Suprapubic skin (tissue), 4 donors: ENCODE measurements at regions not wholly inside any gene's neighbourhood (a gene's known extent, or its start where the extent isn't known, plus 50 kb on each side); places are given as distances from the start of the nearest gene placed in this dataset.
A peak's percentile ranks its signal among the peaks of the same experiment; 100 is the strongest.
"Not testable (repeated sequence)": the region's sequence is repeated elsewhere in the genome, so short reads cannot be mapped to it uniquely, and the experiment has no call there.

Experiments
- DNase-seq, 2 donors: peaks; one replicate each; pipeline ENCODE4 v3.0.0-alpha.2; 2019; ENCODE audit warnings: low spot score in 2 of 2
- H3K27ac ChIP-seq: fragments of 200-600 bp; sonication (generic); one replicate; pipeline ENCODE4 v1.5.1; 2019
- H3K27me3 ChIP-seq: fragments of 200-600 bp; sonication (generic); one replicate; pipeline ENCODE4 v1.5.1; 2019
- H3K36me3 ChIP-seq: fragments of 200-600 bp; sonication (generic); one replicate; pipeline ENCODE4 v1.5.1; 2019
- H3K4me1 ChIP-seq: fragments of 200-600 bp; sonication (generic); one replicate; pipeline ENCODE4 v1.5.1; 2019
- H3K4me3 ChIP-seq: fragments of 200-600 bp; sonication (generic); one replicate; pipeline ENCODE4 v1.5.1; 2019; ENCODE audit warnings: mild to moderate bottlenecking
- H3K9me3 ChIP-seq: fragments of 200-600 bp; sonication (generic); one replicate; pipeline ENCODE4 v1.5.1; 2019
- CTCF ChIP-seq, 2 donors: fragments of 200-600 bp in 1 of 2; fragments of 450-650 bp in 1 of 2; sonication (generic) in 1 of 2; IDR thresholded peaks; one replicate each; pipeline ENCODE4 v1.5.1; 2016 to 2019; ENCODE audit warnings: antibody characterized with exemption in 2 of 2, mild to moderate bottlenecking in 1 of 2, moderate library complexity in 1 of 2
- EP300 ChIP-seq: sonication (generic); formaldehyde crosslinking; IDR thresholded peaks from one replicate; pipeline ENCODE4 v1.6.1; 2017; ENCODE audit warnings: antibody characterized with exemption
- POLR2A ChIP-seq, 2 donors: fragments of 450-650 bp; IDR thresholded peaks; one replicate each; pipeline ENCODE4 v1.6.1; 2017; ENCODE audit warnings: antibody characterized with exemption in 2 of 2, mild to moderate bottlenecking in 2 of 2, moderate library complexity in 2 of 2
- POLR2AphosphoS5 ChIP-seq, 3 donors: sonication (generic); formaldehyde crosslinking; IDR thresholded peaks; one replicate each; pipeline ENCODE4 v1.6.1; 2017; ENCODE audit warnings: antibody characterized with exemption in 3 of 3
- WGBS: methylation state at CpG from one replicate; pipeline ENCODE4 v1.1.5; 2018; 5-methylcytosine and 5-hydroxymethylcytosine counted together

DNA sequence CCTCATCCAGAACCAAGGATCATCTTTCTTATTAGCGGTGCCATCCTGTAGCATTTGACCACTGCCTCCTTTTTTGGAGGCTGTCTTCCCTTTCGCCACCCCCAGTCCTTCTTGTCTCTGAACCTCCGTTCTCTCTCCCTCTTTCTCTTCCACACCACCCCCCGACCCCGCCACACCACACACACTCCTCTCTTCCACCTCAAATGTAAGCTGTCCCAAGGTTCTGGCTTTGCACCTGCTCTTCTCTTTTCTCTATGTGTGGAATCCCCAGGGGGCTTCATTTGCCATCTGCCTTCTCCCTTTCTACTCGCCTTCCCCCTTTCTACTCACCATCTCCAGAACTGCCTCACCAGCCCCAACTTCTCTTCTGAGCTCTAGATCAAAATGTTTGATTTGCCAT lies 111.3 kb upstream of the CDYL start:
- no peaks in the 10 kb centered on the region for H3K36me3 ChIP-seq
- no peak overlapping the region for H3K4me3 ChIP-seq
- H3K4me1 ChIP-seq, result no peaks in the 10 kb centered on the region
- TF ChIP-seq EP300, result no peak
- TF ChIP-seq POLR2AphosphoS5 (IDR thresholded peaks at IDR 0.05), result no peak
- TF ChIP-seq CTCF (IDR thresholded peaks at IDR 0.05), result no peak
- no peak for TF ChIP-seq POLR2A (IDR thresholded peaks at IDR 0.05)
- H3K27me3 ChIP-seq, result no peaks in the 10 kb centered on the region
- WGBS, result 94% methylated on average over 6 of the region's 6 CpGs
- no peak for DNase-seq
- H3K27ac ChIP-seq, result no peak overlapping the region
- H3K9me3 ChIP-seq, result no peaks in the 10 kb centered on the region

DNA sequence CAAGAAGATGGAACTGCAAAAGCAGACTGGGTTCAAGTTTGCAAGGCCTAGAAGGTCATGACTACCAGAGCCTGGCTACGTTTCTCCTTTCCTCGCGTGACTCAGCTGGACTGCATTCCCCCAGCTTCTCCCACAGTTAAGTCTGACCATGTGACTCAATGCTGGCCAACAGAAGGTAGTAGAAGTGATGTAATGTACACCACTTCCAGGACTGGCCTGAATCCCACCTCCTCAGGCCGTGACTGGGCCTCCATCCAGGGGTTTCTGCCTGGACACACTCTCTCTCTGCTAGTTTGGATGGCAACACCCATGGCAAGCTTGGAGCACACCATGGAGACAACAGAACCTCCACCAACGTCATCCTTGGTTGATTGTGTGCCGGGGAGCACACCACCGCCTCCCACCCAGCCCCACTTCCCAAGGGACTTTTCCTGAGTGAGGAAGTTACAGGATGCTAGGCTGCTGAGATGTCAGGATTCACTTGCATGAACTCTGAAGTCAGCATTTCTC lies 112.0 kb upstream of the CDYL start:
- TF ChIP-seq POLR2A (IDR thresholded peaks at IDR 0.05) (no peak), POLR2AphosphoS5 (IDR thresholded peaks at IDR 0.05) (peak in 2 of 3 donors; percentile 21 to 61)
- 48% methylated on average over 6 of the region's 7 CpGs for WGBS
- Histone ChIP-seq H3K36me3 (no peaks in the 10 kb centered on the region), H3K4me3 (no peak overlapping the region), H3K27ac (no peak overlapping the region), H3K27me3 (no peaks in the 10 kb centered on the region), H3K4me1 (no peaks in the 10 kb centered on the region), H3K9me3 (no peaks in the 10 kb centered on the region)
- peak; percentile 88 to 89 for DNase-seq

GRCh38 chr6:4662886-4663285 lies 113.3 kb upstream of the CDYL start:
- no peak for DNase-seq
- Histone ChIP-seq H3K36me3 (no peaks in the 10 kb centered on the region), H3K27ac (no peak overlapping the region), H3K9me3 (no peaks in the 10 kb centered on the region), H3K4me1 (no peaks in the 10 kb centered on the region), H3K27me3 (no peaks in the 10 kb centered on the region), H3K4me3 (no peak overlapping the region)
- TF ChIP-seq POLR2AphosphoS5 (IDR thresholded peaks at IDR 0.05) (no peak), POLR2A (IDR thresholded peaks at IDR 0.05) (no peak), EP300 (no peak), CTCF (IDR thresholded peaks at IDR 0.05) (no peak)
- WGBS, result 84% methylated on average over 7 of the region's 7 CpGs

DNA sequence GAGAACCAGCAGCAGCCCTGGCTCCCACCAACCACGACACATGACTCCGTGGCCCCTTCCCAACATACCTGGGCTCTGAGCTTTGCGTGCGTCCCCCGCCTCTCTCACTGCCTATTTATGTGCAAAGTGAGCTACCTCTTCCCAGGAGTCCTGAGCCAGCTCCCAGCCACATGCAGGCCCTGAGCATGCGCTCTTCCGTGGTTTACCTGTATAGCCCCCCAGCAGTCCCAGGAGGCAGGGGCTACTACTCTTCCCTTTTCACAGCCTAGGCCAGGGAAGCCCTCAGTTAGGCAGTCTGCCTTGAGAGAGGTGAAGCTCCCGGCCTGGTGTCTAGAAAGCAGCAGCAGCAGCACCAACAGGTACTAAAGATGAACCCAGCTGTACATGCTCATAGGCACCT lies 114.8 kb upstream of the CDYL start:
- Histone ChIP-seq H3K27me3 (no peaks in the 10 kb centered on the region), H3K27ac (no peak overlapping the region), H3K4me3 (no peak overlapping the region), H3K9me3 (no peaks in the 10 kb centered on the region), H3K36me3 (no peaks in the 10 kb centered on the region), H3K4me1 (no peaks in the 10 kb centered on the region)
- TF ChIP-seq EP300 (no peak), POLR2A (IDR thresholded peaks at IDR 0.05) (no peak), CTCF (IDR thresholded peaks at IDR 0.05) (no peak), POLR2AphosphoS5 (IDR thresholded peaks at IDR 0.05) (no peak)
- 91% methylated on average over 8 of the region's 8 CpGs for WGBS
- DNase-seq, result no peak

DNA sequence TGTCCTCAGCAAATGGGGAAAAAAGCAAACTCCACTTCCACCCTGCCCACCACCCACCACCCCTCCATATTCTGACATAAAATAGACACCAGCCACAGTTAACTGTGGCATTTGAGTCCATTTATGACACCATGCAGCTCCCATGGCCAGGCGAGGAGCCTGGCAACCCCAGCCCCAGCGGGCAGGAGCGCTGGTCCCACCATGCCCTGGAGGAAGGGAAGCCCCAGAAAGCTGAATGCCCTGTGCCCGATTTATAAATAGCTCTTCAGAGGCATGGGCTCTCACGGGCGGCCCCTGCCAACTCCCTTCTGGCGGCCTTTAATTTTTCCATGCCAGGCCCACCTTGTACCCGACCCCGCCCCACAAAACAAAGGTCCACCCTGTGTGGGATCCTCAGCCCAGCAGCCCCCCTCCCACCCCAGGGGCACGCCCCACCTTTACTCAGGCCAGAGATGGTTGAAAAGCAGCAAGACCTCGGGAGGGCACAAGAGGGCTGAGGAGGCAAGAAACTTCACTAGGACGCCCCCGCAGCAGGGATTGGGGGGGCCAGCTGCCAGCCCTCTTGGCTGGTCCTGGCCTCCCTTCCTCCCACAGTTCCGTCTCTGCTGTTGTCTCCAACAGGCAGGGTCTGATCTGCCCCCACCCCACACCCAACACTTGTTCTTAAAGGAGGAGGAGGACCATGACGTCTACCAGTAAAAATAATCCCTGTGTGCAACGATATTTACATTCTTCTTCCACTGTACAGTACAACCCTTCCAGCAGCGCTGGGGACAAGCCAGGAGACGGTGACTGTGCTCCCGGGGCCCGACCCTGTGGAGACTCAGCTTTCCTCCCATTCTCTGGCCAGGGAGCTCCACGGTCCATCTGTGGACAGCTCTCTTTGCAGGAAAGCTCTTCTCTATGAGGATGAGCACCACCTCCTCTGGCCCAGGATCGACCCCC lies 115.6 kb upstream of the CDYL start:
- DNase-seq, result no peak
- no peak overlapping the region for H3K27ac ChIP-seq

GRCh38 chr6:4659719-4660118 lies 116.5 kb upstream of the CDYL start:
- not testable (repeated sequence) for H3K9me3 ChIP-seq, H3K27ac ChIP-seq, DNase-seq, H3K27me3 ChIP-seq, H3K36me3 ChIP-seq, H3K4me1 ChIP-seq, H3K4me3 ChIP-seq
- WGBS, result 100% methylated on average over 1 of the region's 2 CpGs

More for the DNA sequence above, 115.6 kb upstream of the CDYL start:
- H3K27me3 ChIP-seq, result no peaks in the 10 kb centered on the region
- no peak overlapping the region for H3K4me3 ChIP-seq
- TF ChIP-seq EP300, result no peak
- TF ChIP-seq POLR2A (IDR thresholded peaks at IDR 0.05), result no peak
- TF ChIP-seq CTCF (IDR thresholded peaks at IDR 0.05), result no peak
- no peak for TF ChIP-seq POLR2AphosphoS5 (IDR thresholded peaks at IDR 0.05)
- H3K36me3 ChIP-seq, result no peaks in the 10 kb centered on the region
- no peaks in the 10 kb centered on the region for H3K9me3 ChIP-seq
- H3K4me1 ChIP-seq, result no peaks in the 10 kb centered on the region
- WGBS, result 76% methylated on average over 22 of the region's 22 CpGs
